ENCODE measurements at regions not wholly inside any gene's neighbourhood (a gene's known extent, or its start where the extent isn't known, plus 50 kb on each side); places are given as distances from the start of the nearest gene placed in this dataset.

GRCh38 chr1:83024251-83024767 is 974.6 kb downstream of the TTLL7 start:
- Histone ChIP-seq H2BK5ac (ENCODE audit: low read depth, low read length, poor library complexity, severe bottlenecking) (no peak overlapping the region), H2BK20ac (ENCODE audit: low read depth, low read length) (no peak overlapping the region), H2AFZ (replicated peaks; ENCODE audit: low read length, poor library complexity) (no peak overlapping the region), H3K9me1 (ENCODE audit: insufficient read depth, low read length) (no peaks in the 10 kb centered on the region), H4K5ac (ENCODE audit: low read depth, low read length) (no peak overlapping the region), H2AK5ac (ENCODE audit: low read depth, low read length) (no peak overlapping the region), H3K9ac (ENCODE audit: low read depth, low read length) (no peak overlapping the region), H4K20me1 (ENCODE audit: insufficient read depth, low read length) (no peaks in the 10 kb centered on the region), H3K56ac (ENCODE audit: extremely low read depth, insufficient read depth, low read length) (no peak overlapping the region), H3K9me3 (ENCODE audit: control insufficient read depth, insufficient read depth, low read length) (no peaks in the 10 kb centered on the region; the same call in 1 of the 2 replicates), H4K8ac (ENCODE audit: low read depth in 2 of 2, low read length in 2 of 2) (no peak overlapping the region), H4K91ac (ENCODE audit: insufficient read depth, low read depth, low read length) (no peak overlapping the region), H3K4me2 (ENCODE audit: low read depth, low read length) (no peak overlapping the region), H2BK15ac (ENCODE audit: low read depth, low read length) (no peak overlapping the region), H3K23ac (ENCODE audit: low read depth, low read length) (no peak overlapping the region), H3K18ac (ENCODE audit: low read depth, low read length) (no peak overlapping the region), H3K79me1 (ENCODE audit: low read depth in 1 of 2, low read length in 2 of 2) (no peaks in the 10 kb centered on the region), H2AK9ac (replicated peaks; ENCODE audit: low read depth, low read length, poor library complexity) (no peak overlapping the region), H3K4ac (ENCODE audit: low read depth, low read length) (no peak overlapping the region), H3K4me1 (ENCODE audit: control insufficient read depth, insufficient read depth, low read length) (no peaks in the 10 kb centered on the region), H3K27me3 (ENCODE audit: control insufficient read depth, insufficient read depth, low read length) (no peaks in the 10 kb centered on the region), H3K27ac (ENCODE audit: insufficient read depth, low read length) (no peak overlapping the region), H2BK120ac (ENCODE audit: low read depth, low read length) (no peak overlapping the region), H3K14ac (replicated peaks; ENCODE audit: low read depth, low read length) (no peak overlapping the region), H3K4me3 (ENCODE audit: insufficient read depth, low read depth, low read length) (no peak overlapping the region), H3K36me3 (ENCODE audit: control insufficient read depth, insufficient read depth, low read length) (no peaks in the 10 kb centered on the region)
- POLR2A ChIA-PET (ENCODE audit: unreplicated experiment), result no interaction called here
- ATAC-seq (ENCODE audit: low read depth), result no peak
- dilution Hi-C loops (cut with HindIII; ENCODE audit: low sequenced_read_pairs, unreplicated experiment), result no loop called here
- in situ Hi-C loops (cut with MboI; ENCODE audit: low sequenced_read_pairs), result no loop called here
- CTCF ChIA-PET, result no interaction called here
- DNase-seq, result no peak
- intact Hi-C loops (cut with micrococcal nuclease), result no loop called here
- TF ChIP-seq, protein P1, sequence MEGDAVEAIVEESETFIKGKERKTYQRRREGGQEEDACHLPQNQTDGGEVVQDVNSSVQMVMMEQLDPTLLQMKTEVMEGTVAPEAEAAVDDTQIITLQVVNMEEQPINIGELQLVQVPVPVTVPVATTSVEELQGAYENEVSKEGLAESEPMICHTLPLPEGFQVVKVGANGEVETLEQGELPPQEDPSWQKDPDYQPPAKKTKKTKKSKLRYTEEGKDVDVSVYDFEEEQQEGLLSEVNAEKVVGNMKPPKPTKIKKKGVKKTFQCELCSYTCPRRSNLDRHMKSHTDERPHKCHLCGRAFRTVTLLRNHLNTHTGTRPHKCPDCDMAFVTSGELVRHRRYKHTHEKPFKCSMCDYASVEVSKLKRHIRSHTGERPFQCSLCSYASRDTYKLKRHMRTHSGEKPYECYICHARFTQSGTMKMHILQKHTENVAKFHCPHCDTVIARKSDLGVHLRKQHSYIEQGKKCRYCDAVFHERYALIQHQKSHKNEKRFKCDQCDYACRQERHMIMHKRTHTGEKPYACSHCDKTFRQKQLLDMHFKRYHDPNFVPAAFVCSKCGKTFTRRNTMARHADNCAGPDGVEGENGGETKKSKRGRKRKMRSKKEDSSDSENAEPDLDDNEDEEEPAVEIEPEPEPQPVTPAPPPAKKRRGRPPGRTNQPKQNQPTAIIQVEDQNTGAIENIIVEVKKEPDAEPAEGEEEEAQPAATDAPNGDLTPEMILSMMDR (conservative IDR thresholded peaks at IDR 0.05; ENCODE audit: low read depth, low read length), result no peak
- TF ChIP-seq, protein P2, sequence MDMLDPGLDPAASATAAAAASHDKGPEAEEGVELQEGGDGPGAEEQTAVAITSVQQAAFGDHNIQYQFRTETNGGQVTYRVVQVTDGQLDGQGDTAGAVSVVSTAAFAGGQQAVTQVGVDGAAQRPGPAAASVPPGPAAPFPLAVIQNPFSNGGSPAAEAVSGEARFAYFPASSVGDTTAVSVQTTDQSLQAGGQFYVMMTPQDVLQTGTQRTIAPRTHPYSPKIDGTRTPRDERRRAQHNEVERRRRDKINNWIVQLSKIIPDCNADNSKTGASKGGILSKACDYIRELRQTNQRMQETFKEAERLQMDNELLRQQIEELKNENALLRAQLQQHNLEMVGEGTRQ (IDR thresholded peaks at IDR 0.05; ENCODE audit: low read depth, low read length), result no peak
- TF ChIP-seq CHD1 (IDR thresholded peaks at IDR 0.05; ENCODE audit: low read depth, low read length) (no peak), RCOR1 (IDR thresholded peaks at IDR 0.05; ENCODE audit: insufficient replicate concordance, low read length) (no peak), RFX5 (IDR thresholded peaks at IDR 0.05; ENCODE audit: low read depth, low read length) (no peak), RAD21 (IDR thresholded peaks at IDR 0.05; ENCODE audit: low read length) (no peak), MAFK (IDR thresholded peaks at IDR 0.05; ENCODE audit: low read depth, low read length) (no peak), MXI1 (IDR thresholded peaks at IDR 0.05; ENCODE audit: borderline replicate concordance, low read depth, low read length) (no peak), BHLHE40 (IDR thresholded peaks at IDR 0.05; ENCODE audit: low read depth, low read length) (no peak), SMC3 (IDR thresholded peaks at IDR 0.05; ENCODE audit: low read depth, low read length) (no peak), FOS (IDR thresholded peaks at IDR 0.05; ENCODE audit: low read depth, low read length) (no peak)
- no TSS peak for BruUV-seq (replicated peaks)
- WGBS, 2 experiments (ENCODE audit: extremely low coverage in 2 of 2, insufficient read length in 1 of 2), result no CpG with 5 or more reads among the region's 2 CpGs
